ENCODE measurements at regions not wholly inside any gene's neighbourhood (a gene's known extent, or its start where the extent isn't known, plus 50 kb on each side); places are given as distances from the start of the nearest gene placed in this dataset.

- no peaks in the 10 kb centered on the region for H3K36me3 ChIP-seq (ENCODE audit: insufficient read depth)
- no peak overlapping the region for H3K4me3 Mint-ChIP-seq
- no peaks in the 10 kb centered on the region for H3F3A ChIP-seq (replicated peaks; ENCODE audit: low read depth)
- no peaks in the 10 kb centered on the region for H3K4me1 ChIP-seq (ENCODE audit: insufficient read depth)
- no peaks in the 10 kb centered on the region for H4K20me1 ChIP-seq (replicated peaks; ENCODE audit: insufficient read depth)
- no peaks in the 10 kb centered on the region for H3K27me3 ChIP-seq (ENCODE audit: insufficient read depth)
- peak overlapping the region; percentile 88; the same call in 1 of the 2 replicates for H3K27ac Mint-ChIP-seq
- H3K27ac ChIP-seq (ENCODE audit: low read depth) = no peak overlapping the region
- H3K9me3 Mint-ChIP-seq = peaks cover 4% of the 10 kb centered on the region
- H2AFZ ChIP-seq = no peak overlapping the region
- TF ChIP-seq EZH2phosphoT487 (IDR thresholded peaks at IDR 0.05; ENCODE audit: unreplicated experiment) (no peak), CREB1 (CRISPR knock-in tag; IDR thresholded peaks at IDR 0.05; ENCODE audit: low read depth) (peak; percentile 79)
- H3K4me3 ChIP-seq = no peak overlapping the region
- H3K36me3 Mint-ChIP-seq (ENCODE audit: low read depth) = peaks cover 3% of the 10 kb centered on the region; the same call in 2 of the 3 replicates
- no peaks in the 10 kb centered on the region for H3K9me2 ChIP-seq (ENCODE audit: insufficient read depth)
- H3K4me1 Mint-ChIP-seq = peaks cover 3% of the 10 kb centered on the region; the same call in 2 of the 3 replicates
- no peaks in the 10 kb centered on the region for H3K27me3 Mint-ChIP-seq (ENCODE audit: insufficient read depth, low read depth, poor library complexity)
- H3K4me2 ChIP-seq = no peak overlapping the region
- DNase-seq (ENCODE audit: low spot score) = peak; percentile 67
- ATAC-seq = peak; percentile 73
- H3K79me2 ChIP-seq (replicated peaks; ENCODE audit: insufficient read depth) = no peaks in the 10 kb centered on the region
These were observed 297.8 kb downstream of the NPR3 start for GRCh38 chr5:33008751-33009418.

- no peak for ATAC-seq
- no peaks in the 10 kb centered on the region for H3K27me3 ChIP-seq (ENCODE audit: insufficient read depth)
- 0 out of 2 replicates have a peak, but pooled peaks cover 10% of the 10 kb centered on the region for H3K9me2 ChIP-seq (ENCODE audit: insufficient read depth)
- H3K4me3 ChIP-seq = no peak overlapping the region
- no peaks in the 10 kb centered on the region for H3F3A ChIP-seq (replicated peaks; ENCODE audit: low read depth)
- TF ChIP-seq EZH2phosphoT487 (IDR thresholded peaks at IDR 0.05; ENCODE audit: unreplicated experiment) = no peak
- no peak for TF ChIP-seq CTCF (conservative IDR thresholded peaks at IDR 0.05; ENCODE audit: low read depth in 2 of 2)
- no peak for TF ChIP-seq CREB1 (CRISPR knock-in tag; IDR thresholded peaks at IDR 0.05; ENCODE audit: low read depth)
- TF ChIP-seq JUNB (IDR thresholded peaks at IDR 0.05; ENCODE audit: unreplicated experiment) = no peak
- TF ChIP-seq ETS1 (IDR thresholded peaks at IDR 0.05) = no peak
- TF ChIP-seq ZNF462 (CRISPR knock-in tag; IDR thresholded peaks at IDR 0.05) = no peak
- TF ChIP-seq EZH2 (IDR thresholded peaks at IDR 0.05; ENCODE audit: low read depth, unreplicated experiment) = no peak
- TF ChIP-seq POLR2AphosphoS5 (IDR thresholded peaks at IDR 0.05; ENCODE audit: low read depth) = no peak
- peaks cover 5% of the 10 kb centered on the region; the same call in 2 of the 3 replicates for H3K4me1 Mint-ChIP-seq
- H3K27ac Mint-ChIP-seq = no peak overlapping the region
- no peak for DNase-seq (ENCODE audit: low spot score)
- H3K36me3 ChIP-seq (ENCODE audit: insufficient read depth) = no peaks in the 10 kb centered on the region
- peaks cover 2% of the 10 kb centered on the region for H3K27me3 Mint-ChIP-seq (ENCODE audit: insufficient read depth, low read depth, poor library complexity)
- H3K36me3 Mint-ChIP-seq (ENCODE audit: low read depth) = peaks cover 17% of the 10 kb centered on the region
- H3K27ac ChIP-seq (ENCODE audit: low read depth) = no peak overlapping the region
- H3K9me3 Mint-ChIP-seq = peaks cover 20% of the 10 kb centered on the region
- no peaks in the 10 kb centered on the region for H3K79me2 ChIP-seq (replicated peaks; ENCODE audit: insufficient read depth)
- no peaks in the 10 kb centered on the region for H3K4me1 ChIP-seq (ENCODE audit: insufficient read depth)
- H3K4me2 ChIP-seq = no peak overlapping the region
- H2AFZ ChIP-seq = no peak overlapping the region
- no peaks in the 10 kb centered on the region for H4K20me1 ChIP-seq (replicated peaks; ENCODE audit: insufficient read depth)
- no peak overlapping the region for H3K4me3 Mint-ChIP-seq
These were observed 299.7 kb downstream of the NPR3 start for GRCh38 chr5:33010846-33011245.

All from GM23338 (cell line).